Epidermal melanocyte (primary cell): ENCODE measurements at regions not wholly inside any gene's neighbourhood (a gene's known extent, or its start where the extent isn't known, plus 50 kb on each side); places are given as distances from the start of the nearest gene placed in this dataset.

Experiments used
- DNase-seq: peaks from one replicate; pipeline ENCODE4 v3.0.0; 2011; ENCODE audit warnings: low spot score; ENCODE audit not compliant: insufficient read length

DNA sequence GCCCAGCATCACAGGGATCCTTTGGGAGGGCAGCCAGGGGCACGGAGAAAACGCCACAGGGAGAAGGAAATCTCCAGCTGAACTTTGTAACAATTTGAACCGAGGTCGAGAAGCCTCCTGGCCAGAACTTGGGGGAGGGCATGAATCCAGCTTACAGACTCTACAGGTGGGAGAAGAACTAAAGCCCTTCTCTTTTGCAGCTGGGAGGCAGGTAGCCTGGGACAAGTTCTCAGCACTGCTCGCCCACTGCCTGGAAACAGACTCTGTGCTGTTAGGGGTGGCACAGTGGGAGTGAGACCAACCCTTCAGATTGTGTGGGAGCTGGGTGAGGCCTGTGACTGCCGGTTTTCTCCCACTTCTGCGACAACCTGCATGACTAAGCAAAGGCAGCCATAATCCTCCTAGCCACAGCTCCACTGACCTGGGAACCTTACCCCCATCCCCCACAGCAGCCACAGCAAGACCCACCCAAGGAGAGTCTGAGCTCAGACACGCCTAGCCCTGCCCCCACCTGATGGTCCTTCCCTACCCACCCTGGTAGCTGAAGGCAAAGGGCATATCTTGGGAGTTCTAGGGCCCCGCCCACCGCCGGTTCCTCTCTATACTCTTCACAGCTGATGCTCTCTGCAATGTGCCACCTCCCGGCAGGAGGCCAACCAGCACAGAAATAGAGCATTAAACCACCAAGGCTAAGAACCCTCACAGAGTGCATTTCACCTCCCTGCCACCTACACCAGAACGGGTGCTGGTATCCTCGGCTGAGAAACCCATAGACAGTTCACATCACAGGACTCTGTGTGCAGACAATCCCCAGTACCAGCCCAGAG is 136.0 kb upstream of the SIX2 start:
- DNase-seq, result no peak

DNA sequence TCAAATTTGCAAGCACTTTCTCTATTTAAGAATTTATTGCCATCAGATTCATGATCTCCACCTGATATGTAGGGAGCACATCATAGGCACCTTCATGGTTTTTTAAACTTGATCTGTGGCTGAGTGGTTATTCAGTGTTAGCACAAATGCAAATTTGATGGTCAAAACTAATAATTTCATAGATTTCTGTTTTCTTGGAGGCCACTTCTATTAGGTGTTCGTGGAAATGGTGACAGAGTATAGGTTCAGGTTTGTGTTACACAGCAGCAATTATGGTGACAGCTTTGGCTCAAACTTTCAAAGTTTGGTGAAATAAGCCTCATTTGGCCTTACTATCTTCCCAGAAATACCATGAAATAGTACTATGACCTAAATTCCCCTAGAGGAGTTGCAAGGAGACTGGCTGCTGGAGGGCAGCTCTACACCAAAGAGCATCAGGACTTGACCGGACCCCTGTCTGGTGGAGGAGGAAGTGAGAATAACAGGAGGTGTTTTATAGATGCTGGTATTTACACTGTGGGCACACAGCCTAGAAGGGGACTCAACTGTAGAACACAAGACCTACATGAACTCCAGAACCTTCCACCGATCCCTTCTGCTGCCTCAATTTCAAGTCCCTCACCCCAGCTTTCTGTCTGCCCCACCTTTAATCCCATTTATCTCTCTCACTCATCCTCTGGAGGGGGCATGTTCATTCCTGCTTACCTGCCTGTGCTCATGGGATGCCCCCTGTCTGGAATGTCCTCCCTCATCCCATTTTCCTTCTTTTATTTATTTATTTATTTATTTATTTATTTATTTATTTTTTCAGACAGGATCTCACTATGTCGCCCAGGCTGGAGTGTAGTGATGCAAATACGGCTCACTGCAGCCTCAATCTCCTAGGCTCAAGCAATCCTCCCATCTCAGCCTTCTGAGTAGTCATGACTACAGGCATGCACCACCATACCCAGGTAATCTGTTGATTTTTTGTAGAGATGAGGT is 132.9 kb upstream of the SIX2 start:
- no peak for DNase-seq

DNA sequence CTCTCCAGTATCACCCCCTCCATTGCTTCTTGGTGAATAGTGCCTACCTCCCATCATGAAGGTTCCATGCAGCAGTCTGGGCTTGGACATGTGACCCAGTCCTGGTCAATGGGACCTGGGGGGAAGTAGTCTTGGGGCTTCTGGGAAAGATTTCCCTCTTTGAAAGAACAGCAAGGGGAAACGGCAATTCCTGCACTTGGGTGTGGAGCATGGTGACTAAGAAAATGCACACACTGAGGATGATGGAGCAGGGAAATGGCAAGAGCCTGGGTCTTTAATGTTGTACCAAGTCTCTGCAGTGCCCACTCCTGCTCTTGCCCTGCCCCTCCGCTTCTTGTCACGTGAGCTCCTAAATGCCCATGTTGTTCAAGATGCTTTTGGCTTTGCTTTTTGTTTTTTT is 131.4 kb upstream of the SIX2 start:
- no peak for DNase-seq

DNA sequence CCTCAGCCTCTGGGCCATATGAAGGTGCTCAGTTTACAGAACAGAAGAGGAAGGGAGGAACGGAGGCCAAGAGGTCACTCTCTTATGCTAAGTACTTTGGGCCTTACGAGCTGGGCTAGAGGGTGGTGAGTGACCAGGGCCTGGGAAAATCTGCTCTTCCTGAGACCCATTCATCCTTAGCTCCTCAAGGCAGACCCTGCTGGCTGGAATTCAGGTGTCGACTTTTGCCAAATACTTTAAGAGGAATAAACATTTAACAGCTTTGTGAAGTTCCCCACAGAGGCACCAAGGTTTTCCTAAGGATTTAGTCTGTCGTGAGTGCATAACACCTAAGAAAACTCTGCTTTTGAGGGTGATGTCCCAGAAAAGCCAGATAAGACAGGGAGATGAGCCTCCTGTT is 129.7 kb upstream of the SIX2 start:
- DNase-seq, result no peak

DNA sequence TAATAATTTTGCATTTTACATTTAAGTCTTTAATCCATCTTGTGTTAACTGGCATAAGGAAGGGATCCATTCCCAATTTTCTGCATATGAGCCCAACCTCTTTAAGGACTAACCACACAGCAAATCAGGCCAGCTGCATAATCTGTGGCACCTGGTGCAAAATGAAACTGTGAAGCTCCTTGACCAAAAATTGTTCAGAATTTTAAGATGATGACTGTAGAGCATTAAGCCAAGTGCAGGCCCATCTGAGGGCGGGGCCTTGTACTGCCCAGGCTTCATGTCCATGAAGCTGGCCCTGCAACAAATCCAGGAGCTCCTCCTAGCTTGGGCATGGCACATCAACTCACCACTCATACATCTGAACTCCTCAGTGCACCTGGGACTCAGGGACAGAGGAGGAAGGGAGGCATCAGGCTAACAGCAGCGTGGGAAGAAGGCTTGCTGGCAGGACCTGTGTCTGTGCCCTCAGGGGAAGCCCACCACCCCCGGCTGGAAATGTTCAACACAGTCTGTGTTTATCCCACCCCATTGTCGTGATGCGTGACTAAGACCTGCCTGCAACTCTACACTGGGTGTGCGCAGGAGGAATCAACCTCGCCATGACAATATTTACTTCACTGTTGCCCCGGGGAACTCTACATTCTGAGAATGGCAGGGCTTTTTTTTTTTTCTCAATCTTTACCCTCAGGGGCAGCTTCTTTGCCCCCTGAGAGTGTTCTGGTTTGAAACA is 128.9 kb upstream of the SIX2 start:
- no peak for DNase-seq

DNA sequence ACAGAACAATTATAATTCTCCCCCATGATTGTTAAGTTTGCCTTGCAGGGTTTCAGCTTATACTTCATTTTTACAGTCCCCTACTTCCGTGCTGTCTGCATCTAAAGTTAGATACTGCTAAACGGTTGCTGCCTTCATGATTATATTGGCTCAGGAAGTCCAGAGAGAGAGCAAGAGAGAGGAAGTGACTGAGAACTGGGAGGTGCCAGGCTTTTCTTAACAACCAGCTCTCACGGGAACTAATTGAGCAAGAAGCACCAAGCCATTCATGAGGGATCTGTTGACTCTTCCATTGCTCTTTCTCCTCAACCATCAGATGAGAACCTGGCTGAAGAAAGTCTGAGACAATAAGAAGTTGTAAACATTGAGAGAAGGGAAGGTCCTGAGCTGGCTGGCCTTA is 125.5 kb upstream of the SIX2 start:
- no peak for DNase-seq

DNA sequence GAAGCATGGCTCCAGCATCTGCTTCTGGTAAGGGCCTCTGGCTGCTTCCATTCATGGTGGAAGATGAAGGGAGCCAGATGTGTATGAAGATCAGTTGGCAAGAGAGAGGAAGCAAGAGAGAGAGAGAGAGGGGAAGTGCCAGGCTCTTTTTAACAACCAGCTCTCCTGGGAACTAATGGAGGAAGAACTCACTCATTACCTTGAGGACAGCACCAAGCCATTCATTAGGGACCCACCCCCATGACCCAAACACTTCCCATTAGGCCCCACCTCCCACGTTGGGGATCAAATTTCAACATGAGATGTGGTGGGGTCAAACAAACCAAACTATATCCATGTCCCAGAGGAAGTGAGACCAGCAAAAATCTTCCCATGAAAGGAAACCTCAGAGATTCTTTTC is 124.8 kb upstream of the SIX2 start:
- no peak for DNase-seq

DNA sequence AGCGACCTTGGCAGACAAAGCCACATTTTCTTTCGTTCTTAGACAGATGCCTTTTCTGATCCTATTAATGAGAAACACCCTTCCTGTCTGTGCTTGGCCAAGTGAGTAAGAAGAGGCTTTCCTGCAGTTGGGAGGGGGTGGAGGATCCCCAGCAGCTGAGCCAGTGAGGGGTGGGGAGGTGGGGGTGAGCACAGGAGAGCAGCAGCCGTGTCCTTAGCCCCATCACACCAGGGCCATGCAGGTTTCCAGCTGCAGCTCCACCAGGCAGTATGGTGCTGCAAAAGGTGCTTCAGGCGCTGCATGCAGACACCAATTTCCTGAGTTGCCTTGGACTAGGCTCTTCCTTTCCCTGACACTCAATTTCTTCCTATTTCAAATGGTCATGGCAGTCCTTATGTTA is 123.3 kb upstream of the SIX2 start:
- no peak for DNase-seq

DNA sequence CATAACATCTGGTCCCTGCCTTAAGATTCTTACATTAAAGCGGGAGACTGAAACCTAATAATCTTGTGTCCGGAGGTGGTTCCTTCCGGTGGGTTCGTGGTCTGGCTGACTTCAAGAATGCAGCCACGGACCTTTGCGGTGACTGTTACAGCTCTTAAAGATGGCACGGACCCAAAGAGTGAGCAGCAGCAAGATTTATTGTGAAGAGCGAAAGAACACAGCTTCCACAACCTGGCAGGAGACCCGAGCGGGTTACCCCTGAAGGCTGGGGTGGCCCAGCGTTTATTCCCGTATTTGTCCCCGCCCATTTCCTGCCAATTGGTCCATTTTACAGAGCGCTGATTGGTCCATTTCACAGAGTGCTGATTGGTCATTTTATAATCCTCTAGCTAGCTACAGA is 122.3 kb upstream of the SIX2 start:
- no peak for DNase-seq

DNA sequence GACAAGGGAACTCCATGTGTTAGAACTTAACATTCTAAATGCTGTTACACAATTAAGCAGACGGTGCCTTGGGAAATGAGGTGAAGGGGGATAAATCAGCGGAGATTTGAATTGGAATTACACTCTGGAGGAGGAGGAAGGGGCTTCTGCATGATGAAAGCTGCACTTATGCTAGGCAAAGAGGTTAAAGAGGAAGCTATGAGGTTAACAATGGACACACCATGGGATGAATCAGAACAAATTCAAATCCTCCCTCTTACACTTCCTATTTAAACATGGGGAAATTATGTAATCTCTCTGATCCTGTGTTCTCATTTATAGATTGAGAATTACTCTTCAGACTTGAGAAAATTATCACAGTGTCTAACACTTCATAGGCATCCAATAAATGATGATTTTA is 121.5 kb upstream of the SIX2 start:
- DNase-seq, result no peak

DNA sequence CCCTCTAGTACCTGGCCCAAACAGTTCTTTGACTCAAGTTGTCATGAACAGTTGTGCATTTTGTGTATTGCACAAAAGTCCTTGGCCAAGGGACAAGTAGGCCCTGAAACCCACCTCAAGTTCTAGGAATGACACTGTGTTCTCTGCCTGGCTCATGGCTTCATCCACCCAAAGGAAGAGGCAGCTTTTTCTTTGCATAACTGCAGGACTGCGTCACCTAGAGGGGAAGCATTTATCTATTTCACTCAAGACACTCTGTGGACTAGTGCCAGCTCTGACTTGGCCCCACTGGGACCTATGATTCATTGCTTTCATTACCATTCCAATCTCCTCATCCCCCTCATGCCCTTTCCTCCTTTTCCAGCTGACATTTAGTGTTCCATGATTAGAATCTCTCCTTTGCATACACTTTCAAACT is 119.3 kb upstream of the SIX2 start:
- peak; percentile 33 for DNase-seq

DNA sequence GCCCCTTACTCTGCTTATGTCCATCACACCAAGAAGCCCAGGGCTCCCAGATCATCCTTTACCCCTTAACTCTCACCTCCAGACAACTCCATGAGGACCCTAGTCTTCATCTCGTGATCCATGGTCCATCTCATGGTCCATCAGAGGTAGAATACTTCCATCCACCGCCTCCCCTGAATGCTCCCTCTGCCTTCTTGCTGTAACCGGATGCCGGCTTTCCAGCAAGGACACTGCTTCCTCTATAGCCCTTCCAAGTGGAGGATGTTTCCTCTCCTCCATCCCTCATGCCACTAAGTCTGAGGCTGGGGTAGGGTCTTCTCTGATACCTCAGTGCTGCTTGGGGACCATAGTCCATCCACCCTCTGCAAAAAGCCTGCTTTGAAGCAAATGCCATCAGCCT is 118.6 kb upstream of the SIX2 start:
- no peak for DNase-seq

DNA sequence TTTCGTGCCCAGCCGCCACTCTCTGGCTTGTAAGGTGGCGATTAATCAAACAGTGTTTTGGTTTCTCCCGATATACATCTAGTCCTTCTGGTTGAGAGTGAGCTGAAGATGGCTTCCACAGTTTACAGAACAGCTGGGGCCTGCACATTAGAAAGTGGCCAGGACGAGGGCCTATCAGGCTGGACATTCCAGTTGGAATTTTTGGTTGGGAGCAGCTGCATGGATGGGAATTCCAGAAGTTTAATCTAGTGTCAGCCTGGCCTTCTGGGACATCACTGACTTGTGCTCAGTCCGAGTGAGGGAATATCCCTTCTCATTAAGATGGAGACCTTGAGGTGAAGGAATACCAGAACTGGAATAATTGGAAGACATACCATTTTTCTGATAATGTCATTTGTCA is 118.1 kb upstream of the SIX2 start:
- DNase-seq, result no peak

DNA sequence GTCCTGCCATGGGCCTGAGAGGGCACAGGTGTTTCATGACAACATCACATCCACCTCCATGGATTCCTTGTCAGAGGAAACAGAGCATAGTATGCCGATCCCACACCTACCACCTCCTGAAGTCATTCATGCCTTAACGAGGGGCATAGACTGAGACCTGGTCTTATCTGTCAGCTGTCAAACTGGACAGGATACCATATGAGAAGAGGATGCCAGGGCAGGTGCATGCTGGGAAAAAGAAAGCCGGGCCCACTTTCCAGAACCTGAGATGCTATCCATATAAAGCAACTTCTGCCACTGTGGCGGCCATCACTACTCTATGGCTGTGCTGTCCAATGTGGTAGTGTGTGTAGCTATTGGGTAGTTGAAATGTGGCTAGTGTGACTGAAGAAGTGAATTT is 116.0 kb upstream of the SIX2 start:
- no peak for DNase-seq

DNA sequence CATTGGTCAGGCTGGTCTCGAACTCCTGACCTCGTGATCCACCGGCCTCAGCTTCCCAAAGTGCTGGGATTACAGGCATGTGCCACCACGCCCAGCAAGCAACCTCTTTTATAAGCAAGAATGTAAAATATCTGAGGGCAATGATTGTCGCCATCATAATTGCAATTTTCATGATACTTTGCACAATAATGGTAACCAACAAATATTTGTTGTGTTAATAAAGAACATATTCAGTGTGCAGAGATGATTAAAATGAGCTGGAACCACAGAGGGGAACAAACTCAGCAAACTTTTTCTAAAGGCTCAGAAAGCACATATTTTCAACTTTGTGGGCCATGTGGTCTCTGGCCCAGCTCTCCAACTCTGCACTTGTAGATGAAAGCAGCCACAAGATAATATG is 115.2 kb upstream of the SIX2 start:
- DNase-seq, result no peak

DNA sequence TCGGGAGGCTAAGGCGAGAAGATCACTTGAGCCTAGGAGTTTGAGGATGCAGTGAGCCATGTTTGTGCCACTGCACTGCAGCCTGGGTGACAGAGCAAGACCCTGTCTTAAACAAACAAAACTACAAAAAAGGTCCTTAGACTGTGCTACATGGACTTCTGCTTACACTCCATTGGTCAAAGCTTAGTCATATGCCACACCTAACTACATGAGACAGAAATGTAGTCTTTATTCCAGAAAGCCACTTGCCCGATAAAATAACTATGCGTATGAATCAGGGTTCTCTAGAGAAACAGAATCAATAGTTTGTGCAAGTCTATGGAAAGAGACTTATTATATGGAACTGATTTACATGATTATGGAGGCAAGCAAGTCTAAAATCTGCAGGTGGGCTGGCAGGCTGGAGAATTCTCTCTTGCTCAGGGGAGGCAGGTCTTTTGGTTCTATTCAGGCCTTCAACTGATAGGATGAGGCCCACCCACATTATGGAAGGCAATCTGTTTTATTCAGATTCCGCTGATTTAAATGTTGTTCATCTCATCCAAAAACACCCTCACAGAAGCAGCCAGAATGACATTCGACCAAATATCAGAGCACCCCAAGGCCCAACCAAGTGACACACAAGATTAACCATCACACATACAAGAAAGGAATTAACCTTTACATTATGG is 114.4 kb upstream of the SIX2 start:
- DNase-seq, result no peak

DNA sequence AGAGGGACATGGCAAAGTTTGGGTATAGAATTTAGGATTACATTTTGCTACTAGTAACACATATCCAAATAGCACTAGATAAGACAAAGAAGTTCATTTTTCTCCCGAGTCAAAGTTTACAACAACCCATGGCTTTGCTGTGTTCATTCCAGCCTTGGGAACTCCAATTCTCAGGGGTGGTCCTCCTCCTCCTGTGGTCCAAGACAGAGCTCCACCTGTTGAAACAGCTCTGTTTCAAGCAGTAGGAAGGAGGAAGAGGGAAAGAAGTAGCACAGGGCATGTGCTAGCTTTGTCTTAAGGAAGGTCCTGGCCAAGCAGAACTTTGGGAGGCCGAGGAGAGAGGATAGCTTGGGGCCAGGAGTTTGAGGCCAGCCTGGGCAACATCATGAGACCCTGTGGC is 113.8 kb upstream of the SIX2 start:
- DNase-seq, result no peak

DNA sequence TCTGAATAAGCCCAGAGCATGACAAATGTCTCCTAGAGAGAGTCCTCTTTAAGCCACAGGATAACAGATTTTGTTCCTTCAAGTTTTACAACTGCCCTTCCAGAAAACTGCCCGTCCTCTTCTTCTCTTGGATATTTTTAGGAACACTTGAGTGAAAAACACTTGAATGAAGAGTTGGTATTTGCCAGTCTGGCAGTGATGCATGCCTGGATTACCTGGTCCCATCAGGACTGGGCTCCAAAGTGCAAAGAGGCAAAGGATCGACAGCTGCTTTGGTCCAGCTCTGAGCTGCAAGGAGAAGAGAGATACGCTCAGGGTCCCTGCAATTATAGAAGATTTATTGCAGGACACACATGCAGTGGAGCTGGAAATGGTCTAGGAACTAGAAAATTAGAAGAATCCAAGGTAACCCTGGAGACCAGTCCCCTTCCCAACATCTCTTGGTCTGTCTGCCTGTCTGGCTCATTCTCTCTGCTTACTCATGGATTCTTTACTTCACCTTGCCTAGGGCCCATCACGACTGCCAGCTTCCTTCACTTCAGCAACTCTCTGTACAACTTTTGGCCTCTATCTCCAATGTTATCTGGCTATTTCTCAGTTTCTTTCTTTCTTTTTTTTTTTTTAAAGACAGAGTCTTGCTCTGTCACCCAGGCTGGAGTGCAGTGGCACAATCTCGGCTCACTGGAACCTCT is 112.1 kb upstream of the SIX2 start:
- no peak for DNase-seq

DNA sequence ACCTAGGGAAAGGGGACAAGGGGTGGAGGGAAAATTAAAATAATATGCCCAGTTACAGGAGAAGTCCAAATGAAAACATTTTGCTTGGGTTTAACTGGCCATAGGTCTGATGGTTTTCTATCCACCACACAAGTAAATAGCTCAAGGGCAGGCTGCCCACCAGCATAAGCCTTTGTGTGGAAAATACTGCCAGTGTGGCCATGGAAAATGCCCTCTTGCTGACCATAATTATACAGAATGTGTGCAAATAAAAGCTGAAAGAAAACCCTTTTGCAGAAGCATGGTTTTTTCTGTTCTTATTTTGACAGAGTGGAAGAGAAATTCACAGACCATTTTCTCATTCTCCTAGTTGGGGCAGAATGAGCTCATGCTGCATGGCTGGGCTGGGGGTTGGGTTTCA is 111.3 kb upstream of the SIX2 start:
- no peak for DNase-seq

DNA sequence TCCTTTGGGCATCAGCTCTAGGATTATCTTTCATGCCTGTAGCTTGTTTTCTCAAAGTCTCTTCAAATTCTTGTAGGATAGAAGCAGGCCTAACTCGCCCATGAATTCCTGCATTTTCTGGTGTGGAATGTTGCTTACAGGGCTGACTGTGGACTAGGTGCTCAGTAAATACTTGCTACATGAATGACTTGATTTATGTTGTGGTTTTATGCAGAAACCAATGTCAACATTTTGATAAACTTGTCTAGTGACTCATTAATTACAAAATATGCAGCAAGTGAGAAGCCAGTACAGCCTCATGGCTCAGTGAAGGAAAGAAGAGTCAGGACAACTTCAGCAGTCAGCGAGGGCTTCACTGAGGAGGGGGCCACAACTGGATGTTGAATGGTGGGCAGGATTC is 110.6 kb upstream of the SIX2 start:
- DNase-seq, result no peak

DNA sequence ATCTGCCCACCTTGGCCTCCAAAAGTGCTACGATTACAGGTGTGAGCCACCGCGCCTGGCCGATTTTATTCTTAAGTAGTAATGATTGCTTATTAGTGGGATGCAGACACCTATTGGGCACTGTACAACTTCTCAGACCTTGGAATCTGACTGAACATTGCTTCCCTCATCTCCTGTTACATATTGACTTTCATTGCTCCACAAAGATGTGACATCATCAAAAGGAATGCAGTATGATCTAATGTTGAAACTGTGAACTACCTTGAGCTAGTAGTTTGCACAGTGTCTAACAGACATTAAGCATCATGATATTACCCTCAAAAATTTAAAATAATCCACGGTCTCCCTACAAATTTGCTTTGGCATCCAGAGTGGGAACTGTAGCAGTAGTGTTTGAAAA is 109.8 kb upstream of the SIX2 start:
- DNase-seq, result no peak
